Stimulated activated CD8-positive, alpha-beta memory T cell treated with anti-CD3 and anti-CD28 coated beads, Interleukin-2, amount 100 ng/mL, for 1 hour (primary cell): ENCODE measurements at regions not wholly inside any gene's neighbourhood (a gene's known extent, or its start where the extent isn't known, plus 50 kb on each side); places are given as distances from the start of the nearest gene placed in this dataset.
"Not testable (repeated sequence)": the region's sequence is repeated elsewhere in the genome, so short reads cannot be mapped to it uniquely, and the experiment has no call there.

ENCODE experiments used
- DNase-seq, 2 donors: peaks; one replicate each; pipeline ENCODE4 v3.0.0-alpha.2; 2020; ENCODE audit warnings: low read depth in 2 of 2

GRCh38 chr1:38670544-38671122 is 188.9 kb downstream of the RRAGC start:
- DNase-seq: no peak

- no peak for DNase-seq
Measured at GRCh38 chr1:38667626-38668025, 191.9 kb downstream of the RRAGC start.

- no peak for DNase-seq
Measured at GRCh38 chr1:38662126-38662525, 197.4 kb downstream of the RRAGC start.

- no peak for DNase-seq
Measured at GRCh38 chr1:38658883-38659282, 200.7 kb downstream of the RRAGC start.

- DNase-seq: no peak
Measured at GRCh38 chr1:38657873-38658272, 201.7 kb downstream of the RRAGC start.

GRCh38 chr1:38657207-38657840 is 202.2 kb downstream of the RRAGC start:
- no peak for DNase-seq

GRCh38 chr1:38656726-38657125 is 202.8 kb downstream of the RRAGC start:
- no peak for DNase-seq

- no peak for DNase-seq
Measured at GRCh38 chr1:38652217-38652616, 207.4 kb downstream of the RRAGC start.

GRCh38 chr1:38651669-38652068 is 207.9 kb downstream of the RRAGC start:
- no peak for DNase-seq

- no peak for DNase-seq
Measured at GRCh38 chr1:38648417-38648816, 211.2 kb downstream of the RRAGC start.

- not testable (repeated sequence) for DNase-seq
Measured at GRCh38 chr1:38647341-38647740, 212.2 kb downstream of the RRAGC start.

- no peak for DNase-seq
Measured at GRCh38 chr1:38644092-38644491, 215.5 kb downstream of the RRAGC start.

- DNase-seq: no peak
Measured at GRCh38 chr1:38641661-38642060, 217.9 kb downstream of the RRAGC start.

- no peak for DNase-seq
Measured at GRCh38 chr1:38640371-38640770, 219.2 kb downstream of the RRAGC start.

- no peak for DNase-seq
Measured at GRCh38 chr1:38628241-38628640, 231.3 kb downstream of the RRAGC start.

GRCh38 chr1:38625939-38626338 is 233.6 kb downstream of the RRAGC start:
- no peak for DNase-seq

- no peak for DNase-seq
Measured at GRCh38 chr1:38624336-38625039, 235.1 kb downstream of the RRAGC start.

GRCh38 chr1:38623529-38623928 is 236.0 kb downstream of the RRAGC start:
- DNase-seq: no peak

GRCh38 chr1:38622197-38622596 is 237.4 kb downstream of the RRAGC start:
- DNase-seq: no peak

GRCh38 chr1:38616846-38617245 is 242.7 kb downstream of the RRAGC start:
- no peak for DNase-seq

GRCh38 chr1:38615680-38616079 is 243.9 kb downstream of the RRAGC start:
- DNase-seq: no peak

- DNase-seq: no peak
Measured at GRCh38 chr1:38614861-38615260, 244.7 kb downstream of the RRAGC start.

GRCh38 chr1:38613996-38614395 is 245.6 kb downstream of the RRAGC start:
- DNase-seq: no peak
